GM23338 (cell line): ENCODE measurements at regions not wholly inside any gene's neighbourhood (a gene's known extent, or its start where the extent isn't known, plus 50 kb on each side); places are given as distances from the start of the nearest gene placed in this dataset.

Experiments
- ATAC-seq: fragments of 200-7000 bp; cut with Tn5 transposase; 3 replicates; pipeline ENCODE4 v1.9.1; 2020
- DNase-seq: peaks from one replicate; pipeline ENCODE4 v3.0.0-alpha.2; 2015; ENCODE audit warnings: low spot score
- H2AFZ ChIP-seq: fragments of 200-600 bp; sonication (generic); 2 replicates; pipeline ENCODE4 v1.8.0; 2016; ENCODE audit warnings: antibody characterized with exemption, mild to moderate bottlenecking, moderate library complexity
- H3F3A ChIP-seq: fragments of 200-600 bp; sonication (generic); replicated peaks from 2 replicates; pipeline ENCODE4 v1.8.0; 2017; ENCODE audit warnings: antibody characterized with exemption, mixed run types, low read depth
- H3K27ac ChIP-seq: fragments of 200-600 bp; sonication (generic); 2 replicates; pipeline ENCODE4 v1.6.1; 2016; ENCODE audit warnings: low read depth
- H3K27me3 ChIP-seq: fragments of 200-600 bp; sonication (generic); 2 replicates; pipeline ENCODE4 v1.8.0; 2016; ENCODE audit warnings: mild to moderate bottlenecking, mixed run types, moderate library complexity; ENCODE audit not compliant: insufficient read depth
- H3K36me3 ChIP-seq: fragments of 200-600 bp; sonication (generic); 2 replicates; pipeline ENCODE4 v1.8.0; 2016; ENCODE audit warnings: mild to moderate bottlenecking; ENCODE audit not compliant: insufficient read depth
- H3K4me1 ChIP-seq: fragments of 200-600 bp; sonication (generic); 2 replicates; pipeline ENCODE4 v1.8.0; 2016; ENCODE audit warnings: mild to moderate bottlenecking, moderate library complexity; ENCODE audit not compliant: insufficient read depth
- H3K4me2 ChIP-seq: fragments of 200-600 bp; sonication (generic); 2 replicates; pipeline ENCODE4 v1.7.1; 2017; ENCODE audit warnings: mixed run types
- H3K4me3 ChIP-seq: fragments of 200-600 bp; sonication (generic); 2 replicates; pipeline ENCODE4 v1.6.1; 2016; ENCODE audit warnings: mixed run types
- H3K79me2 ChIP-seq: fragments of 200-600 bp; sonication (generic); replicated peaks from 2 replicates; pipeline ENCODE4 v1.8.0; 2017; ENCODE audit warnings: mild to moderate bottlenecking; ENCODE audit not compliant: insufficient read depth
- H3K9me2 ChIP-seq: fragments of 200-600 bp; sonication (generic); 2 replicates; pipeline ENCODE4 v1.8.0; 2017; ENCODE audit not compliant: insufficient read depth
- H4K20me1 ChIP-seq: fragments of 200-600 bp; sonication (generic); replicated peaks from 2 replicates; pipeline ENCODE4 v1.8.0; 2017; ENCODE audit warnings: mild to moderate bottlenecking; ENCODE audit not compliant: insufficient read depth
- H3K27ac Mint-ChIP-seq: 2 replicates; pipeline ENCODE4 v1.8.0; 2020; ENCODE audit warnings: inconsistent platforms, mild to moderate bottlenecking, moderate library complexity, mixed read lengths
- H3K27me3 Mint-ChIP-seq: 3 replicates; pipeline ENCODE4 v1.8.0; 2022; ENCODE audit warnings: low read depth, mild to moderate bottlenecking, moderate library complexity, mixed read lengths, inconsistent platforms; ENCODE audit not compliant: insufficient read depth, poor library complexity
- H3K36me3 Mint-ChIP-seq: 3 replicates; pipeline ENCODE4 v1.8.0; 2021; ENCODE audit warnings: low read depth, mild to moderate bottlenecking, inconsistent platforms, moderate library complexity, mixed read lengths
- H3K4me1 Mint-ChIP-seq: 3 replicates; pipeline ENCODE4 v1.8.0; 2020; ENCODE audit warnings: mild to moderate bottlenecking, inconsistent platforms, mixed read lengths
- H3K4me3 Mint-ChIP-seq: 3 replicates; pipeline ENCODE4 v1.8.0; 2021; ENCODE audit warnings: moderate library complexity, mild to moderate bottlenecking, inconsistent platforms, mixed read lengths
- H3K9me3 Mint-ChIP-seq: 3 replicates; pipeline ENCODE4 v1.8.0; 2020; ENCODE audit warnings: moderate library complexity, mild to moderate bottlenecking, inconsistent platforms, mixed read lengths
- CREB1 ChIP-seq: fragments of 250-450 bp; sonication (Bioruptor Pico); IDR thresholded peaks from 2 replicates; pipeline ENCODE4 v1.5.0; 2020; ENCODE audit warnings: low read depth, mild to moderate bottlenecking, moderate library complexity
- EZH2phosphoT487 ChIP-seq: fragments of 200-600 bp; sonication (generic); IDR thresholded peaks from one replicate; pipeline ENCODE4 v1.8.1; 2018; ENCODE audit warnings: antibody characterized with exemption; ENCODE audit not compliant: unreplicated experiment
- STAT1 ChIP-seq: IDR thresholded peaks from one replicate; pipeline ENCODE4 v1.6.1; 2016; ENCODE audit warnings: antibody characterized with exemption; ENCODE audit not compliant: unreplicated experiment
- ZNF114 ChIP-seq: fragments of 250-450 bp; sonication (Bioruptor Pico); IDR thresholded peaks from 2 replicates; pipeline ENCODE4 v1.5.0; 2020; ENCODE audit warnings: mild to moderate bottlenecking, moderate library complexity
- TF ChIP-seq, protein P1 (sequence below): fragments of 250-450 bp; sonication (Bioruptor Pico); IDR thresholded peaks from 2 replicates; pipeline ENCODE4 v1.5.0; 2020; ENCODE audit warnings: mild to moderate bottlenecking, moderate library complexity
- TF ChIP-seq, protein P2 (sequence below): IDR thresholded peaks from 2 replicates; pipeline ENCODE4 v1.6.1; 2016; ENCODE audit warnings: antibody characterized with exemption
- TF ChIP-seq, protein P3 (sequence below), 2 experiments: fragments of 200-600 bp in 1 of 2; sonication (generic) in 1 of 2; conservative IDR thresholded peaks; 2 replicates each; pipeline versions ENCODE4 v1.5.1 to v1.6.1; 2016 to 2017; ENCODE audit warnings: antibody characterized with exemption in 2 of 2, low read depth in 2 of 2, mild to moderate bottlenecking in 2 of 2, moderate library complexity in 1 of 2

DNA sequence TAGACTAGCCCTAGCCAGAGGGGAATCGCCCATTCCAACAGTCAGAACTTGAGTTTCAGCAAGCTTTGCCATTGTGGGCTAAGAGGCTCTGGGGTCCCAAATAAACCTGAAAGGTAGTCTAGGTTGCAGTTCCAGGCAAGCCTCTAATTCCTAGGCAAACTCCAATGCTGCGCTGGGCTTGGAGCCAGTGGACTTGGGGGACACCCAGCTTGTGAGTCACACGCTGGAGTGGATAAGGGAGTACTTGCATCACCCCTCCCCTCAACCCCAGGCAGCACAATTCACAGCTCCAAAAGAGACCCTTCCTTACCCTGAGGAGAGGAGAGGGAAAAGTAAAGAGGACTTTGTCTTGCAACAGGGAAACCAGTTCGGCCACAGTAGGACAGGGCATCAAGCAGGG, 105.2 kb upstream of the DPPA4 start:
- no peaks in the 10 kb centered on the region for H3K4me1 ChIP-seq
- no peaks in the 10 kb centered on the region for H3K79me2 ChIP-seq
- H2AFZ ChIP-seq = peak overlapping the region; percentile 81
- DNase-seq (no peak), ATAC-seq (no peak)
- no peak overlapping the region for H3K27ac Mint-ChIP-seq
- no peaks in the 10 kb centered on the region for H3K27me3 Mint-ChIP-seq
- no peaks in the 10 kb centered on the region for H3K36me3 ChIP-seq
- H3K27ac ChIP-seq = no peak overlapping the region
- no peaks in the 10 kb centered on the region for H4K20me1 ChIP-seq
- peaks cover 22% of the 10 kb centered on the region for H3K9me3 Mint-ChIP-seq
- TF ChIP-seq CREB1 = no peak
- no peak for TF ChIP-seq STAT1
- TF ChIP-seq, protein P1, sequence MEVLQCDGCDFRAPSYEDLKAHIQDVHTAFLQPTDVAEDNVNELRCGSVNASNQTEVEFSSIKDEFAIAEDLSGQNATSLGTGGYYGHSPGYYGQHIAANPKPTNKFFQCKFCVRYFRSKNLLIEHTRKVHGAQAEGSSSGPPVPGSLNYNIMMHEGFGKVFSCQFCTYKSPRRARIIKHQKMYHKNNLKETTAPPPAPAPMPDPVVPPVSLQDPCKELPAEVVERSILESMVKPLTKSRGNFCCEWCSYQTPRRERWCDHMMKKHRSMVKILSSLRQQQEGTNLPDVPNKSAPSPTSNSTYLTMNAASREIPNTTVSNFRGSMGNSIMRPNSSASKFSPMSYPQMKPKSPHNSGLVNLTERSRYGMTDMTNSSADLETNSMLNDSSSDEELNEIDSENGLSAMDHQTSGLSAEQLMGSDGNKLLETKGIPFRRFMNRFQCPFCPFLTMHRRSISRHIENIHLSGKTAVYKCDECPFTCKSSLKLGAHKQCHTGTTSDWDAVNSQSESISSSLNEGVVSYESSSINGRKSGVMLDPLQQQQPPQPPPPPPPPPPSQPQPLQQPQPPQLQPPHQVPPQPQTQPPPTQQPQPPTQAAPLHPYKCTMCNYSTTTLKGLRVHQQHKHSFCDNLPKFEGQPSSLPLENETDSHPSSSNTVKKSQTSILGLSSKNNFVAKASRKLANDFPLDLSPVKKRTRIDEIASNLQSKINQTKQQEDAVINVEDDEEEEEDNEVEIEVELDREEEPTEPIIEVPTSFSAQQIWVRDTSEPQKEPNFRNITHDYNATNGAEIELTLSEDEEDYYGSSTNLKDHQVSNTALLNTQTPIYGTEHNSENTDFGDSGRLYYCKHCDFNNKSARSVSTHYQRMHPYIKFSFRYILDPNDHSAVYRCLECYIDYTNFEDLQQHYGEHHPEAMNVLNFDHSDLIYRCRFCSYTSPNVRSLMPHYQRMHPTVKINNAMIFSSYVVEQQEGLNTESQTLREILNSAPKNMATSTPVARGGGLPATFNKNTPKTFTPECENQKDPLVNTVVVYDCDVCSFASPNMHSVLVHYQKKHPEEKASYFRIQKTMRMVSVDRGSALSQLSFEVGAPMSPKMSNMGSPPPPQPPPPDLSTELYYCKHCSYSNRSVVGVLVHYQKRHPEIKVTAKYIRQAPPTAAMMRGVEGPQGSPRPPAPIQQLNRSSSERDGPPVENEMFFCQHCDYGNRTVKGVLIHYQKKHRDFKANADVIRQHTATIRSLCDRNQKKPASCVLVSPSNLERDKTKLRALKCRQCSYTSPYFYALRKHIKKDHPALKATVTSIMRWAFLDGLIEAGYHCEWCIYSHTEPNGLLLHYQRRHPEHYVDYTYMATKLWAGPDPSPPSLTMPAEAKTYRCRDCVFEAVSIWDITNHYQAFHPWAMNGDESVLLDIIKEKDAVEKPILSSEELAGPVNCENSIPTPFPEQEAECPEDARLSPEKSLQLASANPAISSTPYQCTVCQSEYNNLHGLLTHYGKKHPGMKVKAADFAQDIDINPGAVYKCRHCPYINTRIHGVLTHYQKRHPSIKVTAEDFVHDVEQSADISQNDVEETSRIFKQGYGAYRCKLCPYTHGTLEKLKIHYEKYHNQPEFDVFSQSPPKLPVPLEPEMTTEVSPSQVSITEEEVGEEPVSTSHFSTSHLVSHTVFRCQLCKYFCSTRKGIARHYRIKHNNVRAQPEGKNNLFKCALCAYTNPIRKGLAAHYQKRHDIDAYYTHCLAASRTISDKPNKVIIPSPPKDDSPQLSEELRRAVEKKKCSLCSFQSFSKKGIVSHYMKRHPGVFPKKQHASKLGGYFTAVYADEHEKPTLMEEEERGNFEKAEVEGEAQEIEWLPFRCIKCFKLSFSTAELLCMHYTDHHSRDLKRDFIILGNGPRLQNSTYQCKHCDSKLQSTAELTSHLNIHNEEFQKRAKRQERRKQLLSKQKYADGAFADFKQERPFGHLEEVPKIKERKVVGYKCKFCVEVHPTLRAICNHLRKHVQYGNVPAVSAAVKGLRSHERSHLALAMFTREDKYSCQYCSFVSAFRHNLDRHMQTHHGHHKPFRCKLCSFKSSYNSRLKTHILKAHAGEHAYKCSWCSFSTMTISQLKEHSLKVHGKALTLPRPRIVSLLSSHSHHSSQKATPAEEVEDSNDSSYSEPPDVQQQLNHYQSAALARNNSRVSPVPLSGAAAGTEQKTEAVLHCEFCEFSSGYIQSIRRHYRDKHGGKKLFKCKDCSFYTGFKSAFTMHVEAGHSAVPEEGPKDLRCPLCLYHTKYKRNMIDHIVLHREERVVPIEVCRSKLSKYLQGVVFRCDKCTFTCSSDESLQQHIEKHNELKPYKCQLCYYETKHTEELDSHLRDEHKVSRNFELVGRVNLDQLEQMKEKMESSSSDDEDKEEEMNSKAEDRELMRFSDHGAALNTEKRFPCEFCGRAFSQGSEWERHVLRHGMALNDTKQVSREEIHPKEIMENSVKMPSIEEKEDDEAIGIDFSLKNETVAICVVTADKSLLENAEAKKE (CRISPR knock-in tag) = no peak
- TF ChIP-seq, protein P2, sequence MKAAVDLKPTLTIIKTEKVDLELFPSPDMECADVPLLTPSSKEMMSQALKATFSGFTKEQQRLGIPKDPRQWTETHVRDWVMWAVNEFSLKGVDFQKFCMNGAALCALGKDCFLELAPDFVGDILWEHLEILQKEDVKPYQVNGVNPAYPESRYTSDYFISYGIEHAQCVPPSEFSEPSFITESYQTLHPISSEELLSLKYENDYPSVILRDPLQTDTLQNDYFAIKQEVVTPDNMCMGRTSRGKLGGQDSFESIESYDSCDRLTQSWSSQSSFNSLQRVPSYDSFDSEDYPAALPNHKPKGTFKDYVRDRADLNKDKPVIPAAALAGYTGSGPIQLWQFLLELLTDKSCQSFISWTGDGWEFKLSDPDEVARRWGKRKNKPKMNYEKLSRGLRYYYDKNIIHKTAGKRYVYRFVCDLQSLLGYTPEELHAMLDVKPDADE = no peak
- TF ChIP-seq, protein P3, sequence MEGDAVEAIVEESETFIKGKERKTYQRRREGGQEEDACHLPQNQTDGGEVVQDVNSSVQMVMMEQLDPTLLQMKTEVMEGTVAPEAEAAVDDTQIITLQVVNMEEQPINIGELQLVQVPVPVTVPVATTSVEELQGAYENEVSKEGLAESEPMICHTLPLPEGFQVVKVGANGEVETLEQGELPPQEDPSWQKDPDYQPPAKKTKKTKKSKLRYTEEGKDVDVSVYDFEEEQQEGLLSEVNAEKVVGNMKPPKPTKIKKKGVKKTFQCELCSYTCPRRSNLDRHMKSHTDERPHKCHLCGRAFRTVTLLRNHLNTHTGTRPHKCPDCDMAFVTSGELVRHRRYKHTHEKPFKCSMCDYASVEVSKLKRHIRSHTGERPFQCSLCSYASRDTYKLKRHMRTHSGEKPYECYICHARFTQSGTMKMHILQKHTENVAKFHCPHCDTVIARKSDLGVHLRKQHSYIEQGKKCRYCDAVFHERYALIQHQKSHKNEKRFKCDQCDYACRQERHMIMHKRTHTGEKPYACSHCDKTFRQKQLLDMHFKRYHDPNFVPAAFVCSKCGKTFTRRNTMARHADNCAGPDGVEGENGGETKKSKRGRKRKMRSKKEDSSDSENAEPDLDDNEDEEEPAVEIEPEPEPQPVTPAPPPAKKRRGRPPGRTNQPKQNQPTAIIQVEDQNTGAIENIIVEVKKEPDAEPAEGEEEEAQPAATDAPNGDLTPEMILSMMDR (conservative IDR thresholded peaks at IDR 0.05; ENCODE audit: low read depth in 2 of 2) = no peak
- no peak for TF ChIP-seq ZNF114 (CRISPR knock-in tag)
- TF ChIP-seq EZH2phosphoT487 = no peak
- H3K9me2 ChIP-seq = 0 out of 2 replicates have a peak, but pooled peaks cover 2% of the 10 kb centered on the region
- no peak overlapping the region for H3K4me3 Mint-ChIP-seq
- H3K4me2 ChIP-seq = no peak overlapping the region
- H3K36me3 Mint-ChIP-seq = peaks cover 7% of the 10 kb centered on the region; the same call in 1 of the 3 replicates
- H3F3A ChIP-seq = no peaks in the 10 kb centered on the region
- H3K4me3 ChIP-seq = no peak overlapping the region
- H3K27me3 ChIP-seq = no peaks in the 10 kb centered on the region
- no peaks in the 10 kb centered on the region for H3K4me1 Mint-ChIP-seq
